OCI-LY1 (cell line): ENCODE measurements at regions not wholly inside any gene's neighbourhood (a gene's known extent, or its start where the extent isn't known, plus 50 kb on each side); places are given as distances from the start of the nearest gene placed in this dataset.

Experiments
- H2AFZ ChIP-seq: fragments of 200-600 bp; sonication (generic), shearing (Covaris generic); 2 replicates; pipeline ENCODE4 v1.6.0; 2014; ENCODE audit warnings: antibody characterized with exemption, mild to moderate bottlenecking, low read length
- H3F3A ChIP-seq: fragments of 200-600 bp; sonication (generic), shearing (Covaris generic); 2 replicates; pipeline ENCODE4 v1.6.0; 2014; ENCODE audit warnings: mild to moderate bottlenecking, antibody characterized with exemption, low read length, moderate library complexity; ENCODE audit not compliant: insufficient read depth
- H3K27ac ChIP-seq: fragments of 200-600 bp; sonication (generic); 2 replicates; pipeline ENCODE4 v1.5.1; 2014; ENCODE audit warnings: low read length, mixed run types, mild to moderate bottlenecking, low read depth; ENCODE audit not compliant: poor library complexity, severe bottlenecking
- H3K27me3 ChIP-seq: fragments of 200-600 bp; sonication (generic); 2 replicates; pipeline ENCODE4 v1.6.0; 2014; ENCODE audit warnings: antibody characterized with exemption, mild to moderate bottlenecking, low read length, moderate library complexity; ENCODE audit not compliant: insufficient read depth
- H3K36me3 ChIP-seq: fragments of 200-600 bp; sonication (generic); 2 replicates; pipeline ENCODE4 v1.6.1; 2014; ENCODE audit warnings: mild to moderate bottlenecking, antibody characterized with exemption, low read length, moderate library complexity, mixed read lengths; ENCODE audit not compliant: insufficient read depth
- H3K4me1 ChIP-seq: fragments of 200-600 bp; sonication (generic); 2 replicates; pipeline ENCODE4 v1.5.1; 2014; ENCODE audit warnings: mild to moderate bottlenecking, low read length, moderate library complexity; ENCODE audit not compliant: insufficient read depth, severe bottlenecking
- H3K4me2 ChIP-seq: fragments of 200-600 bp; sonication (generic), shearing (Covaris generic); 2 replicates; pipeline ENCODE4 v1.6.1; 2014; ENCODE audit warnings: low read length
- H3K4me3 ChIP-seq: fragments of 200-600 bp; sonication (generic); 2 replicates; pipeline ENCODE4 v1.5.1; 2014; ENCODE audit warnings: low read length, low read depth, mild to moderate bottlenecking, mixed read lengths; ENCODE audit not compliant: poor library complexity, severe bottlenecking
- H3K79me2 ChIP-seq: fragments of 200-600 bp; shearing (Covaris generic); 2 replicates; pipeline ENCODE4 v1.6.1; 2016; ENCODE audit warnings: mixed run types, low read length, mixed read lengths; ENCODE audit not compliant: insufficient read depth
- H3K9ac ChIP-seq: fragments of 200-600 bp; sonication (generic), shearing (Covaris generic); 2 replicates; pipeline ENCODE4 v1.6.1; 2014; ENCODE audit warnings: mild to moderate bottlenecking, low read length, mixed read lengths
- H3K9me2 ChIP-seq: fragments of 200-600 bp; sonication (generic), shearing (Covaris generic); 2 replicates; pipeline ENCODE4 v1.6.1; 2014; ENCODE audit warnings: low read depth, mild to moderate bottlenecking, low read length, mixed read lengths
- H3K9me3 ChIP-seq: fragments of 200-600 bp; shearing (Covaris generic); 2 replicates; pipeline ENCODE4 v1.6.1; 2014; ENCODE audit warnings: low read length, mixed read lengths
- H4K20me1 ChIP-seq: fragments of 200-600 bp; sonication (generic), shearing (Covaris generic); 2 replicates; pipeline ENCODE4 v1.6.0; 2016; ENCODE audit warnings: mild to moderate bottlenecking, low read length; ENCODE audit not compliant: insufficient read depth
- EZH2 ChIP-seq: fragments of 200-600 bp; sonication (generic), shearing (Covaris generic); IDR thresholded peaks from 2 replicates; pipeline ENCODE4 v1.8.0; 2017; ENCODE audit warnings: borderline replicate concordance, mixed run types, mild to moderate bottlenecking, antibody characterized with exemption, low read length, moderate library complexity, mixed read lengths
- TF ChIP-seq, protein P1 (sequence below): fragments of 200-600 bp; sonication (generic), shearing (Covaris generic); IDR thresholded peaks from 2 replicates; pipeline ENCODE4 v1.5.1; 2017; ENCODE audit warnings: mild to moderate bottlenecking, antibody characterized with exemption, low read length, moderate library complexity, mixed read lengths

DNA sequence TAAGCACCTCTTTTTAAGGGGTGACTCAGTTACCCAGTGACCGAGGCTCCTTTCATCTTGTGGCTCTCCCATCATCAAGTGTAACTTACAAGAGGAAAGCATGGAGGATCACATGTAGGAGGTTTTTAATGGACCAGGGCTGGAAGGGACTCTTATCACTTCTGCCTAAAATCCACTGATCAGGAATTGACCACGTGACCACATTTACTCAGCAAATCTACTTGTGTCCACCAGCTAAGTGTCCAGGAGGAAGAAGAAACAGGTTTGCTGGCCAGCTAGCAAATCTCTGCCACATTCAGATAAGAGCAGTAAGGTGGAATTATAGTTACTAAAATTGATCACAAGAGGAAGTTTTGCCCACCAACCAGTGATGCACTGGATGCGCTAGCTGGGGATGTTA lies 486.0 kb downstream of the ENC1 start:
- no peak overlapping the region for H3K4me2 ChIP-seq
- H3K4me1 ChIP-seq: no peaks in the 10 kb centered on the region
- H3K9ac ChIP-seq: no peak overlapping the region
- no peaks in the 10 kb centered on the region for H3F3A ChIP-seq
- no peak overlapping the region for H3K4me3 ChIP-seq
- H3K27me3 ChIP-seq: no peaks in the 10 kb centered on the region
- H4K20me1 ChIP-seq: no peaks in the 10 kb centered on the region
- H2AFZ ChIP-seq: no peak overlapping the region
- no peak overlapping the region for H3K27ac ChIP-seq
- no peaks in the 10 kb centered on the region for H3K9me3 ChIP-seq
- H3K9me2 ChIP-seq: no peaks in the 10 kb centered on the region
- H3K79me2 ChIP-seq: no peaks in the 10 kb centered on the region
- TF ChIP-seq, protein P1, sequence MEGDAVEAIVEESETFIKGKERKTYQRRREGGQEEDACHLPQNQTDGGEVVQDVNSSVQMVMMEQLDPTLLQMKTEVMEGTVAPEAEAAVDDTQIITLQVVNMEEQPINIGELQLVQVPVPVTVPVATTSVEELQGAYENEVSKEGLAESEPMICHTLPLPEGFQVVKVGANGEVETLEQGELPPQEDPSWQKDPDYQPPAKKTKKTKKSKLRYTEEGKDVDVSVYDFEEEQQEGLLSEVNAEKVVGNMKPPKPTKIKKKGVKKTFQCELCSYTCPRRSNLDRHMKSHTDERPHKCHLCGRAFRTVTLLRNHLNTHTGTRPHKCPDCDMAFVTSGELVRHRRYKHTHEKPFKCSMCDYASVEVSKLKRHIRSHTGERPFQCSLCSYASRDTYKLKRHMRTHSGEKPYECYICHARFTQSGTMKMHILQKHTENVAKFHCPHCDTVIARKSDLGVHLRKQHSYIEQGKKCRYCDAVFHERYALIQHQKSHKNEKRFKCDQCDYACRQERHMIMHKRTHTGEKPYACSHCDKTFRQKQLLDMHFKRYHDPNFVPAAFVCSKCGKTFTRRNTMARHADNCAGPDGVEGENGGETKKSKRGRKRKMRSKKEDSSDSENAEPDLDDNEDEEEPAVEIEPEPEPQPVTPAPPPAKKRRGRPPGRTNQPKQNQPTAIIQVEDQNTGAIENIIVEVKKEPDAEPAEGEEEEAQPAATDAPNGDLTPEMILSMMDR: no peak
- no peak for TF ChIP-seq EZH2
- no peaks in the 10 kb centered on the region for H3K36me3 ChIP-seq

DNA sequence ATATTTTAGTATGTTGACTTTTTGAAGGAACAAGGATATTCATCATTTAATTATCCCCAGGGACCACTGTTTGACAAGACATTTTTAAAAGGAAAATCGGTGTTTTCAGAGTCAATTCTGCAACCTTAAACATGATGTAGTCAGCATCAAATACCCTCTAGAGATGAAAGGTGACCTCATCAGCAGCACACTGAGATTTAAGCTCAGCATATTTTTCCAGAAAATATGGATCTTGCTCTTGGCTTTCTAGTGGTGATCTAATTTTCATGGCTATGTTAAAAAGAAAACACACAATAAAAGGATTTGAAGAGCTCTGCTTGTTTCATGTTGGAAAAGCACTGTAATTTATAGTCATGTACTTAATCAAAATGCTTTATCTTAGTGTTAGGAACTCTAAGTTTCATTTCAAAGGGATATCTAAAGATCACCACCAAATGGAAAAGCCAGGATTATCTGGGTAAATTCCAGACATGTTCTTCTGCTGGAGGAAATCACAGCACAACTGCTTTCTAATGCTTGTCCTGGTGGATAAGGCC lies 487.2 kb downstream of the ENC1 start:
- H3K4me1 ChIP-seq: no peaks in the 10 kb centered on the region
- no peaks in the 10 kb centered on the region for H3K9me3 ChIP-seq
- H3F3A ChIP-seq: no peaks in the 10 kb centered on the region

DNA sequence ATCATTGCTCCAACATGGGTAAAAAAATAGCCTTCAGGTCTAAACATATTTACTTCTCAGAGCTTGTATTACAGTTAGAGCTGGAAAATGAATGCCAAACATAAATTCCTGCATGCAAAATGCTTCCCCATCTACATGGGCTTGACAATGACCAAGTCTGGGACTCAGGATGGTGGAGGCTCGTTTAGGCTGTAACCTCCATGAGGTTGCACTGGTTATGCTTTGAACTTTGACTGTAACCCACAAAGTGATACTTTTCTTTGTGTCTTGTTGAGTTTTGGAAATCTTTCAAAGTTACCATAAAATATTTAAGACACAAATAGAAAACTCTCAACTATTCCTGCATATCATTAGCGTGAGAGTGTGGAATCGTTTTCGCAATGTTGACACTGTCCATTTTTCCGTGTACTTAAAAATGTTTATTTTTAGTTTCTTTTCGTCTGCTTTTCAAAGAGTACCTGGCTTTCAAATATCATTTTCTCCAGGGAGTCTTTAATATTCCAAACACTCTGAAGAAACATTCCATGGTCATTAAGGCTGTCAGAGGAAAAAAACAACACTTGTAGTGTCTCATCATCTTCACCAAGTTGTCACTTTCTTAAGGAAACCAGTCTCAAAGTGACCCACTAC lies 487.8 kb downstream of the ENC1 start:
- Histone ChIP-seq H3K4me1 (no peaks in the 10 kb centered on the region), H3K9me2 (no peaks in the 10 kb centered on the region), H3K9me3 (no peaks in the 10 kb centered on the region), H3K27ac (no peak overlapping the region), H4K20me1 (no peaks in the 10 kb centered on the region), H3K27me3 (no peaks in the 10 kb centered on the region), H2AFZ (no peak overlapping the region), H3K4me2 (no peak overlapping the region), H3K9ac (no peak overlapping the region), H3K36me3 (no peaks in the 10 kb centered on the region), H3K4me3 (no peak overlapping the region), H3K79me2 (no peaks in the 10 kb centered on the region), H3F3A (no peaks in the 10 kb centered on the region)
- no peak for TF ChIP-seq EZH2
- TF ChIP-seq, protein P1: no peak

More for the DNA sequence above, 487.2 kb downstream of the ENC1 start:
- Histone ChIP-seq H3K9me2 (no peaks in the 10 kb centered on the region), H2AFZ (no peak overlapping the region), H3K27ac (no peak overlapping the region), H3K4me2 (no peak overlapping the region), H3K27me3 (no peaks in the 10 kb centered on the region), H4K20me1 (no peaks in the 10 kb centered on the region), H3K36me3 (no peaks in the 10 kb centered on the region), H3K79me2 (no peaks in the 10 kb centered on the region), H3K9ac (no peak overlapping the region), H3K4me3 (no peak overlapping the region)
- TF ChIP-seq, protein P1: no peak
- TF ChIP-seq EZH2: no peak
